IPS-NIHi11 (cell line): ENCODE measurements at regions not wholly inside any gene's neighbourhood (a gene's known extent, or its start where the extent isn't known, plus 50 kb on each side); places are given as distances from the start of the nearest gene placed in this dataset.

Source experiments
- DNase-seq: peaks from one replicate; pipeline ENCODE4 v3.0.0; 2012; ENCODE audit warnings: mixed read lengths, low spot score

DNA sequence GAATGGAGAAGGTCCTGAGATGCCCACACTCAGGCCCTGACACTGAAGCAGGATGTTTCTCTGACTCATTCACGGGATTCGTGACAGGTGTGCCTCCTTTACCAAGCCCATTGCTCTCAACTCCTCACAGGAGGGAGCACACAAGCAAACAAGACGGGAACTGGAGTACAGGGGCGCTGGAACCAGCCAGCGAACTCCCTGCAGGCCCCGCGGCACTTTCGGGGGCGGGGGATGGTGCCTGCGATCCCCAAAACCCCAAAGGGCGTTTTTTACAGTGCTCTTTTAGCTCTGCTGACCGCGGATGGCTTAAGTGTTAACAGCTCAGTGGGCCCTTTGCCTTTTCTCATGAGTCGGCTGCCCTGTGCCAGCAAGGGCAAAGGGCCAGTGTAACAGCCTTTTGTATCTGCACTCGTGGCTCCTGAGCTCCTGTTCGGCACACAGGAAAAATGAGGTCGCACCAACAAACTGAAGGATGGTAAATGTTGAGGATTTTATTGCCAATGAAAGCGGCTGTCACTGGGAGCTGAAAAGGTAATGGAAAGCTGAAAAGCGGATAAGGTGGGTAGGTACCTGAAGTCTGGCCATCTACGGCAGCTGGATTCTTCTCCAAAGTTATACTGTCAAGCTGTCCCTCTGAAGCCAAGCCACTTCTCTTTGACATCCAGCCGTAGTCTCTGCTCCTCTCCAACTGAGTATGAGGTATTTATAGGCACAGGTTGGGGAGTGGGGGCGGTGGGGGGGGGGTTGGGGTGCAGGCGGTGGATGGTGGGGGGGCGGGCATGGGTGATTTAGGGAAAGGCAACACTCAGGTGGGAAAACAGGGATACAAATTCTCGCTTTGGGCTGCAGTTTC, 65.0 kb upstream of the TRPC4 start:
- no peak for DNase-seq

DNA sequence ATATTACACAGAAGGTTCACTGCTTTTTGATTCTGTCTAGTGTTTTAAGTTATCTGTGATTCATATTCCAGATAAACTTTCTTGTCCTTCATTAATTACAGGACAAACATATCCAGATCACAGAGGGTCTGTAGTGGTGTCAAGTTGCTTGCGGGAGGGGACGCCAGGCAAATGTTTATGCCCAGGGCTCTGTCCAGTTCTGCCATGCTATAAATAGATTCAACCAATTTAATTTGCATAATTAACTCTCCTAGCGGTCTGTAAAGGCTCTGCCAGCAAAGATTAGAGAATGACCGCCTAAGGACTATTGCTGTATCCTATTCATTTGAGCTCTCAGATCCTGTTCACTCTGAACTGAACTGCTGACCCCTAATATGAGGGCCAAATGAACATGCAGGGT, 59.7 kb upstream of the TRPC4 start:
- DNase-seq: no peak

DNA sequence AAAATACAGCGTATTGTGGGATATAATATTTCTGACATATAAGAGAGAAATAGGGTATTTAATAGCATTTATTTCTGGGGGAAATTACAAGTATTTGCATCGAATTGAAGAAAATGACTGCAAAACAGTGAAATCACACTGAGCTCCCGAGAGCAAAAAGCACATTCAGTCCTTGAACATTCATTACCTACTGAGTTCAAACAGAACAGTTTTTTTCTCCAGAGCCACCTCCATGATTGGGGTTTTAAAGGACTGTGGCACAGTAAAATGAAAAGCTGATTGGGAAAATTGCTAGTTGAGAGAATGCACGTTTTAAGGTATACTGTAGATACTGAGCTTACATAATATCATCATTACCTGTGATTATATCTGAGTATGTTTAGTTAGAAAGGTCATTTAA, 58.0 kb upstream of the TRPC4 start:
- no peak for DNase-seq

DNA sequence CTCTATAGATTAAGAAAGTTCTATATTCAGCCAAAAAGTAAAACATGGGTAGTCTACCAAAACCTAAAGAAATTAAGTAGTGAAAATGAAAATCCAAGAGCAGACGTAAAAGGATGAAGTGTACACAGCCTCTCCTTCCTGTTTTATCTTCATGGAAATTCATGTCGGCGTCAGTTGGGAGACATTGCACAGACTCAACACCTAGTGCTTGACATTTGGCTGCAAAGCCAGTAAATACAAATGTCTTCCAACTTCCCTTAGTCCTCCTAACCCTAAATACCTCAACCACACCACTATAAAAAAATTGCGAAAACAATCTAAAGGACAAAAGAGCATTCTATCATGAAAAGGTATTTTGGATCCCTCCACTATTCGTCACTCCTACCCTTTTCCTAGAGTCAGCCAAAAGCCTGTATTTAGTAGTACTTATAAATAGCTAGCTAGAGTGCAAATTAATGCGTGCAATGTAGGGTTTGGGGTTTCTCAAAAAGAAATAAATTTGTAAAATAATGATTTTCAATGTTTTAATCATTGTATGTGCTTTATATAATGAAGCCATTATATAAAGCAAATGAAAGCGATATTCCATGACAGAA, 56.4 kb upstream of the TRPC4 start:
- DNase-seq: no peak

DNA sequence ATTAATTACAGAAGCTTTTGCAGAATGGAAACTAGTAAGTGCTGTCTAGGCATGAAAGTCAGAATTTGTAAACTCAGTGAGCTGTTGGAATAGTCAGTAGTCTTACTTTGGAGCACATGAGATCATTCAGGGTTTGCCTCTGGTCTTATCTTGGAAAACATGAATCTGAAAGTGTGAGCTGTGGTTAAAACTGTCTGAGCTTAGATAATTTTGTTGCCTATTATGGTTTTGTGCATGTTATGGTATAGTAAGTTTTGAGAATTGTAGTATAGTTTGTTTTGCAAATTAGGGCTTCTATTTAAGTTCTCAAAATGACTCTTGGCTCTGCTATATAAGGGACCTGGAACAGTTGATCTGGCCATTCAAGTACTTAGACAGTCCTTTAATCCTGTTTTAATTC, 53.7 kb upstream of the TRPC4 start:
- DNase-seq: no peak

DNA sequence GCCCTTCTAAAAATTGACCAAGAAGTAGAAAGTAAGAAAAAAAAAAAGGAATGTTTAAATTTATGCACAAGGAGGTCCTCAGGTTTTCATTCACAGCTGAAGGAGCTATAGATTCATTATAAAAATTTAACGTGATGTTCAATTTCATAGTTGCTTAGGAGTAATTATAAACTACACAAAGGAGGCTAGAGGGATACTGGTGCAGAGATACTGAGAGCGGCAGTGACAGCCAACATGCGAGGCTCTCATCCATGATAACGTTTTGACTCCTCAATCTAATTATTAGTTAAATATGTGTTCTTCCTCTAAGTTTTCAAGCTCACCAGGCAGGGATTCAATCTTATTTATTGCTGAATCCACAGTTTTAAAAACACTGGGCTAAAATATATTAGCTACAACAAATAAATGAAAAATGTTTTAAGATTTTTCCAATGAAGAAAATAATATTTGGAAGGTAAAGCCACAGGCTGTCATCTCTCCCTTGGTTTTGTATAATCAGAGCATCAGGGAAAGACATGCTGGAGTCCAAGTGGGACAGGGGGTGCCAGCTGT, 49.8 kb upstream of the TRPC4 start:
- no peak for DNase-seq
